Pons (tissue), 1 donor: ENCODE measurements at regions not wholly inside any gene's neighbourhood (a gene's known extent, or its start where the extent isn't known, plus 50 kb on each side); places are given as distances from the start of the nearest gene placed in this dataset.
"Not testable (repeated sequence)": the region's sequence is repeated elsewhere in the genome, so short reads cannot be mapped to it uniquely, and the experiment has no call there.

Experiments
- DNase-seq: peaks from one replicate; pipeline ENCODE4 v3.0.0-alpha.2; 2016; ENCODE audit warnings: low spot score

- DNase-seq: no peak
Observed at GRCh38 chr4:170794525-170794924, 704.8 kb upstream of the AADAT start.

DNA sequence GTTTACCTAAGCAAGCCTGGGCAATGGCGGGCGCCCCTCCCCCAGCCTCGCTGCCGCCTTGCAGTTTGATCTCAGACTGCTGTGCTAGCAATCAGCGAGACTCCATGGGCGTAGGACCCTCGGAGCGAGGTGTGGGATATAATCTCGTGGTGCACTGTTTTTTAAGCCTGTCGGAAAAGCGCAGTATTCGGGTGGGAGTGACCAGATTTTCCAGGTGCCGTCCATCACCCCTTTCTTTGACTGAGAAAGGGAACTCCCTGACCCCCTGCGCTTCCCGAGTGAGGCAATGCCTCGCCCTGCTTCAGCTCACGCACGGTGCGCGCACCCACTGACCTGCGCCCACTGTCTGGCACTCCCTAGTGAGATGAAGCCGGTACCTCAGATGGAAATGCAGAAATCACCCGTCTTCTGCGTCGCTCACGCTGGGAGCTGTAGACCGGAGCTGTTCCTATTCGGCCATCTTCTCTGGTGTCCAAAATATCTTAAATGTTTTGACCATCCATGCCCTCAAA, 698.8 kb upstream of the AADAT start:
- not testable (repeated sequence) for DNase-seq

GRCh38 chr4:170777663-170778062, 687.9 kb upstream of the AADAT start:
- no peak for DNase-seq

GRCh38 chr4:170776983-170777382, 687.2 kb upstream of the AADAT start:
- DNase-seq: no peak

GRCh38 chr4:170775851-170776250, 686.1 kb upstream of the AADAT start:
- DNase-seq: no peak

DNA sequence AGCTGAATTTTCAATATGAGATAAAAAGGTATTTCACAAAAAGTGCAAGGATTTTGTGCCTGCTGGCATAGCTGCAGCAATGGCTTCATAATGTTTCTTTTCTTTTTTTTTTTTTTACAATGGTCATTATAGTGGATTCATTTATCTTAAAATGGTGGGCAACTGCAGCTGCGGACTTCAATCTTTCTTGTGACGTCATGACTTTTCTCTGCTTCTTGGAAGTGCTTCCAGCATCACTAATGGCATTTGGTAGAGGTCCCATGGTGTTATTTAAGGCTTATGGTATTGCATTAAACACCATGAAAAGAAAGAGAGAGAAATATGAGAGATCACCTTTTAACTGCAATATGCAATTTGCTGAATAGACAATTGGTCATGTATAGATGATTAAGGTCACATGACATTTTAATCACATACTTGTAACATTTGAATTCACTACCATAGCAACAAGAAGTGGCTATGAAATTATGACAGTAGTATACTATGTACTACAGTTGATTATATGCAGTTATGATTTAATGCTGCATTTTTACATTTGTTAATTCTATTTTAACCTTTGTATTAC, 684.0 kb upstream of the AADAT start:
- DNase-seq: no peak

- no peak for DNase-seq
Observed at GRCh38 chr4:170772429-170772828, 682.7 kb upstream of the AADAT start.

DNA sequence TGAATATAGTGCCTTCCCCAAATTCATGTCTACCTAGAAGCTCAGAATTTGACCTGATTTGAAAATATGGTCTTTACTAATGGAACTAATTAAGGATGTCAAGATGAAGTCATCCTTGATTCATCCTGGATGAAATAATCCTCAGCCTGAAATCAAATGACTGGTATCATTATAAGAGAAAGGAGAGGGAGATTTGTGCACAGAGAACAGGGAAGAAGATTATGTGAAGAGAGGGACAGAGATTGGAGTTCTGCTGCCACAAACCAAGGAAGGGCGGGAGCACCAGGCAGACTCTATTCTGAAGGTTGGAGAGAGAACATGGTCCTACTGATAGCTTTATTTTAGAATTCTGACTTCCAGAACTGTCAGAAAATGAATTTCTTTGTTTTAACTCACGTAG, 680.9 kb upstream of the AADAT start:
- no peak for DNase-seq

GRCh38 chr4:170769862-170770261, 680.1 kb upstream of the AADAT start:
- DNase-seq: no peak

DNA sequence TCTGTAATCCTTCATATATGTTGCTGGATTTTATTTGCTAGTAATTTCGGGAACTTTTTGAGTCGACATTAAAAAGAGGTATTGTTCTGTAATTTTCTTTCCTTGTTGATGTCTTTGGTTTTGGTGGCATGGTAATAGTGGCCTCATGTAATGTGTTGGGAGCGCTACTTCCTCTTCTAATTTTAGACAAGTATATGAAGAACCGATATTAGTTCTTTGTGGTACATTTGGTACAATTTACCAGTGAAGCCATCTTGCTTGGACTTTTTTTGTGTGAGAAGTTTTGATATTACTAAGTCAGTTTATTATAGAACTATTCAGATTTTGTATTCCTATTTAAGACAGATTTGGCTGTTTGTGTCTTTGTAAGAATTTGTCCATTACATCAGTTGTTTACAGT, 669.2 kb upstream of the AADAT start:
- no peak for DNase-seq

DNA sequence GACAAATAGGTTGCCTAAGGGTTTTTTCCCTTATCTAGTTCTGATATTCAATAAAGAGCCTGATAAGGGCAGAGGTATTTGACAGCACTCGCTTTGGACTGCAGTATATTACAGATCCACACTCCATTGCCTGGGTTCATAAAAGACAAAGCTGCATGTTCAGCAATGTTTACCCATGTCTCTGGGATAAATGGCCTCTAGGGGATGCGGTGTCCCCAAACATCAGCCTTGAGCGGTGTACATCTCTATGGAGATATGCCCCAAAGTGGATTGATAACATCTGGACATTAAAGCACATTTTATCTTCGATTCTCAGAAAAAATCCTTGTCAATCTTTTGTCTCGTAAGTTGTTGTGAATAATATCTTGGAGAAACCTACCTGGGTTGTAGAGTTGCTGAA, 660.8 kb upstream of the AADAT start:
- DNase-seq: no peak

DNA sequence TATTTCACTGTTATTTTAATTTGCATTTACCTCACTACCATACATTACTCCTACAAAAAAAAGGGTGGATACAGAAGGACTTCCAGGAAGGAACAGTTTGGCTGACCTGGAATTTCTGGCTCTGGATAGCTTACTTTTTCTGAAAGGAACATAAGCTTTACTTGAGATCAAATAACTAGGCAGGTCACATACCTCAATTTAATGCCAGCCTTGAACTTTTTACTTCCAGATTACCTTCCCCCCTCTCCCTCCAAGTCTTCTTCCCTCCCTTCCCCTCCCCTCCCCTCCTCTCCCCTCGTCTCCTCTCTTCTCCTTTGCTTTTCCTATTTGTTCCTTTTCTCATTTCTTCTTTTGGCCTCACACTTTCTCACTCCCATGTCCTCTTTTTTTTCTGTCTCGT, 659.2 kb upstream of the AADAT start:
- no peak for DNase-seq

DNA sequence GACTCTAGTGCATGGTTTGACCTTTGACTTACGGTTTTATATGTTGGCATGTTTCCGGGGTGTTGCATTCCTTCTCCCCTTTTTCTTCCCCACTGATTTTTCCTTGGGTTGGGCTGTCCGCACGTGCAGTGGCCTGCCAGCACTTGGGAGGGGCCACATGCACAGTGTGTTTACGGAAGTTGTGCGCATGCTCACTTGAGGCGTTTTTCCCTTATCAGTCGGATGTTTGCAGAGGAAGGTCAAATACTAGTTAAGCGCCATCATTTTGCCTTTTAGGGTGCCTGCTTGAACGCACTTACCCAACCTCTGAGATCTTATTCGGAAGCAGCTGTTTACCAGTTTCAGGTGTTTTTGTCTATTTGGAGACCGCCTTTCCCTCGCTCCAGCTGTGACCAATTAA, 653.9 kb upstream of the AADAT start:
- no peak for DNase-seq

- DNase-seq: no peak
Observed at GRCh38 chr4:170741856-170742255, 652.1 kb upstream of the AADAT start.

GRCh38 chr4:170736710-170737109, 647.0 kb upstream of the AADAT start:
- DNase-seq: no peak

- no peak for DNase-seq
Observed at GRCh38 chr4:170729897-170730296, 640.1 kb upstream of the AADAT start.

DNA sequence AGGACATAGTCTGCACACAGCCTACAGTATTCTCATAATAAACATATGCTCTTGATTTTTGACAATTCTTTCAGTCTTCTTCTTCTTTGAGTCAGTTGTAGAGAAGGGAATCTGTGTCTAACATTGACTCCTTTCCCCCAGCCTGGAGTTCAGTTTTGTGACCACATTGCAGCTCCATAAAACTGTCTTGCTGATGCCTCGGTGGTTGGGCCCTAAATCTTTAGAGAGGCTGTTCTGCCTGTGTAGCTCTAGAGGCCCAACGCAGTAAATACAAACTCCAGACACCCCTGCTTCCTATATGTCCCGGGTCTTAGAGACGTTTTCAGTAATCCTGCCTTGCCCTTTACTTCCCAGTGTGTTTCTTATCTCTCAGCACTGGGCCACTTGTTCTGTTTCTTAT, 639.5 kb upstream of the AADAT start:
- DNase-seq: no peak

DNA sequence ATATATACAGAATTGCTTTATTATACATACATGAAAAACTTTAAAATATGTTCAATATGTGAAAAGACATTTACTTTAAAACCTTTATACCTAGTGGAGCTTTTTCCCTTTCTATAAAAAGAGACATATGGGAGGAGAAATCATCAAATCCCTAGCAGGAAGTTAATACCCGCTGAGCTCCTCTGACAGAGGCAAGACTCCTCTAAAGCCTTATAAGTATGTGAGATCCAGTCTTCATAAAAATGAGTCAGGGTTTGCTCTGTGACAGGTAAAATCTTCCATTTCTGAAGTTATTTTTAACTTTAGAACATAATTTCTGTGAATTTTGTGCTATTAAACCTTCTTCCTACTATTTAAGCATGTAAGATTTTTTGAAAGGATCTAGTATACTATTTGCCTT, 634.4 kb upstream of the AADAT start:
- DNase-seq: no peak

- no peak for DNase-seq
Observed at GRCh38 chr4:170723171-170723570, 633.4 kb upstream of the AADAT start.

DNA sequence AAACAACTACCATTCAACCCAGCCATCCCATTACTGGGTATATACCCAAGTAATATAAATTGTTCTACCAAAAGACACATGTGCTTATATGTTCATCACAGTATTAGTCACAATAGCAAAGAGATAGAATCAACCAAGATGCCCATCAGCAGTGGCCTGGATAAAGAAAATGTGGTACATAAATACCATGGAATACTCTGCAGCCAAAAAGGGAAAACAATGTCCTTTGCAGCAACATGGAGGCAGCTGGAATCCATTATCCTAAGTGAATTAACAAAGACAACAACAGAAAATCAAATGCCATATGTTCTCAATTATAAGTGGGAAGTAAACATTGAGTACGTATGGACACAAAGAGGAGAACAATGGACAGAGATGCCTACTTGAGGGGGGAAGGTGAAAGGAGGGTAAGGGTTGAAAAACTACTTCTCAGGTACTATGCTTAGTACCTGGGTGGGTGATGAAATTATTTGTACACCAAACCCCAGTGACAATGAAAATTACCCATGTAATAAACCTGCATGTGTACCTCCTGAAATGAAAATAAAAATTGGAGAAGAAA, 632.1 kb upstream of the AADAT start:
- DNase-seq: no peak

DNA sequence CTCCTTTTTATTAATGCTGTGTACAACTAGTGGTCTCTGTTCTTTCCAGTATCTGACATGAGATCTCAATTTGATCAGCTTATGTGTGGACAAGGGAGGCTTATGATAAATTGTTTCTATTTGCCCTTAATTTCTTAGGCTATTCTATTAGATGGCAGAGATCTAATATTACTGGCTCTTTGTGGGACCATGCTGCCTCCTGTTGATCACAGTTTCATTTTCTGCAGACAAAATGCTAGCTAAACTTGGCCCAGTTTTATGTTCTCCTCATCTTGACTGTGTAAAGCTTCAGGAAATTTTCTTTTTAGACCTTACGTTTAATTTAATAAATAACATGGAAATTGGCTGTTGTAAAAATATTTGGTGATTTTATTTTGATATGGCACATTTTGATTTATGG, 627.1 kb upstream of the AADAT start:
- DNase-seq: no peak

DNA sequence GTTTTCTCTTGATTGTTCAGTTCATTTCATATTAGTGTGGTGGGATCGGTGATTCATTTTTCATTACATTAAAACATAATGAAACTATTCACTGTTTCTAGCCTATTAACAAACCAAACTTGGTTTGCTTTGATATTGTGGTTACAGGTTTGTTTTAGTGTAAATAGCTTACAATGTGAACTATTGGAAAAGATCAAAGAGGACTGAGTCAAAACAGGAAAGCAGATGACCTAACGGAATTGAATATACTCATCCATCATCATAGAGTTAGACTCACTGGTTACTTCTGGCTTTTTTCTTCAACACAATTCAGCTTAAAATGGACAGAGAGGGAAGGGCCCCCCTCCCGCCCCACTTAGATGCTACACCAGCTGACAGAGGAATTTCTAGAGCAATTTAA, 616.2 kb upstream of the AADAT start:
- no peak for DNase-seq

- DNase-seq: no peak
Observed at GRCh38 chr4:170700064-170700463, 610.3 kb upstream of the AADAT start.

DNA sequence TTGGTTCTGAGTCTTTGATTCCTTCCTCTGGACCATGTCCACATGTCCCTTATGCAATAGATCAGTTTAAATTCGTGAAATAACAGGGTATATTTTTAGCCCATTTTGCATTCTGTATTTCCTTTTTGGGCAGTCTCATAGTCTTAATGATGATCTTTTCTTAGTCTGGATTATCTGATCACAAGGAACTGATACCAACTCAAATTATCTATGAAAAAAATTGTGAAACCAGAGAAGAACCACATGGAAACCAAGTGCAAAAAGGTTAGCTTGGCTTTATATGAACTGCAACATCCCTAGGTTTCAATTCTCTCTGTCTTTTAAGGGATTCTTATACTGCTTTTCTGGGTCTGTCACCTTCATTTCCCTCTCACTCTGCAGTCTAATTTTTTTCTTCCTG, 608.6 kb upstream of the AADAT start:
- no peak for DNase-seq
